Osteoblast (primary cell): ENCODE measurements at regions not wholly inside any gene's neighbourhood (a gene's known extent, or its start where the extent isn't known, plus 50 kb on each side); places are given as distances from the start of the nearest gene placed in this dataset.

Source experiments
- DNase-seq: peaks from one replicate; pipeline ENCODE4 v3.0.0; 2011; ENCODE audit warnings: low spot score, mixed read lengths; ENCODE audit not compliant: insufficient read length; ENCODE audit errors: missing footprints
- H2AFZ ChIP-seq: 2 replicates; pipeline ENCODE4 v1.6.0; 2011; ENCODE audit warnings: mild to moderate bottlenecking, low read length
- H3K27ac ChIP-seq: 2 replicates; pipeline ENCODE4 v1.5.1; 2011; ENCODE audit warnings: mild to moderate bottlenecking, low read depth, low read length, moderate library complexity
- H3K27me3 ChIP-seq: 2 replicates; pipeline ENCODE4 v1.6.0; 2012; ENCODE audit warnings: mild to moderate bottlenecking, control low read depth, inconsistent platforms, low read length, moderate library complexity; ENCODE audit not compliant: insufficient read depth
- H3K36me3 ChIP-seq: 2 replicates; pipeline ENCODE4 v1.5.1; 2011; ENCODE audit warnings: mild to moderate bottlenecking, low read length, control low read depth, moderate library complexity; ENCODE audit not compliant: insufficient read depth
- H3K4me1 ChIP-seq: 2 replicates; pipeline ENCODE4 v1.5.1; 2011; ENCODE audit warnings: mild to moderate bottlenecking, low read length, control low read depth, moderate library complexity; ENCODE audit not compliant: insufficient read depth
- H3K4me2 ChIP-seq: 2 replicates; pipeline ENCODE4 v1.6.0; 2011; ENCODE audit warnings: mild to moderate bottlenecking, low read length; ENCODE audit not compliant: insufficient read depth
- H3K4me3 ChIP-seq: fragments of 200-600 bp; sonication (generic); 3 replicates; pipeline ENCODE4 v1.5.1; 2012; ENCODE audit warnings: mild to moderate bottlenecking, low read length, inconsistent platforms; ENCODE audit not compliant: insufficient read depth
- H3K79me2 ChIP-seq: 2 replicates; pipeline ENCODE4 v1.6.0; 2012; ENCODE audit warnings: mild to moderate bottlenecking, low read length, control low read depth, inconsistent platforms; ENCODE audit not compliant: insufficient read depth
- H3K9me3 ChIP-seq: 2 replicates; pipeline ENCODE4 v1.5.1; 2011; ENCODE audit warnings: low read depth, low read length, control low read depth
- H4K20me1 ChIP-seq: 2 replicates; pipeline ENCODE4 v1.6.0; 2012; ENCODE audit warnings: mild to moderate bottlenecking, low read length, control low read depth; ENCODE audit not compliant: insufficient read depth
- TF ChIP-seq, protein P1 (sequence below): IDR thresholded peaks from 2 replicates; pipeline ENCODE4 v1.5.1; 2011; ENCODE audit warnings: mild to moderate bottlenecking, low read depth, low read length, moderate library complexity; ENCODE audit errors: extremely low read depth

- Histone ChIP-seq H3K4me1 (peaks cover 34% of the 10 kb centered on the region), H4K20me1 (no peaks in the 10 kb centered on the region), H3K79me2 (no peaks in the 10 kb centered on the region), H3K4me3 (no peak overlapping the region), H3K36me3 (no peaks in the 10 kb centered on the region), H3K27ac (peak overlapping the region; percentile 18), H3K27me3 (no peaks in the 10 kb centered on the region), H3K4me2 (peak overlapping the region; percentile 46), H3K9me3 (no peaks in the 10 kb centered on the region), H2AFZ (peak overlapping the region; percentile 32)
- DNase-seq = no peak
- TF ChIP-seq, protein P1, sequence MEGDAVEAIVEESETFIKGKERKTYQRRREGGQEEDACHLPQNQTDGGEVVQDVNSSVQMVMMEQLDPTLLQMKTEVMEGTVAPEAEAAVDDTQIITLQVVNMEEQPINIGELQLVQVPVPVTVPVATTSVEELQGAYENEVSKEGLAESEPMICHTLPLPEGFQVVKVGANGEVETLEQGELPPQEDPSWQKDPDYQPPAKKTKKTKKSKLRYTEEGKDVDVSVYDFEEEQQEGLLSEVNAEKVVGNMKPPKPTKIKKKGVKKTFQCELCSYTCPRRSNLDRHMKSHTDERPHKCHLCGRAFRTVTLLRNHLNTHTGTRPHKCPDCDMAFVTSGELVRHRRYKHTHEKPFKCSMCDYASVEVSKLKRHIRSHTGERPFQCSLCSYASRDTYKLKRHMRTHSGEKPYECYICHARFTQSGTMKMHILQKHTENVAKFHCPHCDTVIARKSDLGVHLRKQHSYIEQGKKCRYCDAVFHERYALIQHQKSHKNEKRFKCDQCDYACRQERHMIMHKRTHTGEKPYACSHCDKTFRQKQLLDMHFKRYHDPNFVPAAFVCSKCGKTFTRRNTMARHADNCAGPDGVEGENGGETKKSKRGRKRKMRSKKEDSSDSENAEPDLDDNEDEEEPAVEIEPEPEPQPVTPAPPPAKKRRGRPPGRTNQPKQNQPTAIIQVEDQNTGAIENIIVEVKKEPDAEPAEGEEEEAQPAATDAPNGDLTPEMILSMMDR = no peak
Observed at GRCh38 chr18:45320724-45321123, 294.6 kb upstream of the SLC14A2 start.

DNA sequence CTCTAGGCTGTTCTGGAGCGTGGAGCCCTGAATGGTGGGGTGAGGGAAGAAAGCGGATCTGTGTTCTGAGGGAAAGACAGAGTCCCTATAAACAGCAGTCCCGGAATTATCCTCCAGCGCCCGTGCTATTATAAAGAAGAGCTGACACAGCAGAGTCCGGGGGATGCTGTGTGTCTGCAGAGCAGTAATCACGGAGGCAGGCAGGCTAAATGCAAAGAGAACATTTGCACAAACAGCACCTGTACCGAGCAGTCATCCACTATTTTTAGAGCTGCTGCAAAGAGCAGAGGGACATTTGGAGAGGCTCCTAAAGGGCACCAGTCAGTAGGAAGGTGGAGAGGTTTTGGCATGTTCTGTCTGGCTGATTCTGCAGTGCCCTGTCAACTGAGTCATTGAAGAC is 293.8 kb upstream of the SLC14A2 start:
- Histone ChIP-seq H3K79me2 (no peaks in the 10 kb centered on the region), H3K27me3 (no peaks in the 10 kb centered on the region), H3K4me1 (peaks cover 34% of the 10 kb centered on the region), H3K4me2 (peak overlapping the region; percentile 6), H3K27ac (no peak overlapping the region), H2AFZ (peak overlapping the region; percentile 9), H4K20me1 (no peaks in the 10 kb centered on the region), H3K36me3 (no peaks in the 10 kb centered on the region), H3K9me3 (no peaks in the 10 kb centered on the region), H3K4me3 (no peak overlapping the region)
- DNase-seq = no peak
- TF ChIP-seq, protein P1 = no peak

- no peaks in the 10 kb centered on the region for H3K9me3 ChIP-seq
- TF ChIP-seq, protein P1 = no peak
- no peak overlapping the region for H3K4me3 ChIP-seq
- H3K27ac ChIP-seq = no peak overlapping the region
- no peaks in the 10 kb centered on the region for H3K27me3 ChIP-seq
- H2AFZ ChIP-seq = no peak overlapping the region
- no peaks in the 10 kb centered on the region for H4K20me1 ChIP-seq
- peaks cover 34% of the 10 kb centered on the region for H3K4me1 ChIP-seq
- DNase-seq = no peak
- no peaks in the 10 kb centered on the region for H3K36me3 ChIP-seq
- H3K79me2 ChIP-seq = no peaks in the 10 kb centered on the region
- H3K4me2 ChIP-seq = no peak overlapping the region
Observed at GRCh38 chr18:45322343-45322742, 292.9 kb upstream of the SLC14A2 start.

- DNase-seq = no peak
- TF ChIP-seq, protein P1 = no peak
- Histone ChIP-seq H3K4me3 (no peak overlapping the region), H3K4me2 (peak overlapping the region; percentile 66), H2AFZ (no peak overlapping the region), H3K79me2 (no peaks in the 10 kb centered on the region), H3K9me3 (no peaks in the 10 kb centered on the region), H4K20me1 (no peaks in the 10 kb centered on the region), H3K36me3 (no peaks in the 10 kb centered on the region), H3K27ac (peak overlapping the region; percentile 29), H3K27me3 (no peaks in the 10 kb centered on the region), H3K4me1 (peaks cover 42% of the 10 kb centered on the region)
Observed at GRCh38 chr18:45324101-45324494, 291.2 kb upstream of the SLC14A2 start.
